Cerebellar cortex (tissue), 1 donor: ENCODE measurements at regions not wholly inside any gene's neighbourhood (a gene's known extent, or its start where the extent isn't known, plus 50 kb on each side); places are given as distances from the start of the nearest gene placed in this dataset.
A peak's percentile ranks its signal among the peaks of the same experiment; 100 is the strongest.

Experiments used
- DNase-seq: peaks from one replicate; pipeline ENCODE4 v3.0.0-alpha.2; 2015; ENCODE audit warnings: low spot score

DNA sequence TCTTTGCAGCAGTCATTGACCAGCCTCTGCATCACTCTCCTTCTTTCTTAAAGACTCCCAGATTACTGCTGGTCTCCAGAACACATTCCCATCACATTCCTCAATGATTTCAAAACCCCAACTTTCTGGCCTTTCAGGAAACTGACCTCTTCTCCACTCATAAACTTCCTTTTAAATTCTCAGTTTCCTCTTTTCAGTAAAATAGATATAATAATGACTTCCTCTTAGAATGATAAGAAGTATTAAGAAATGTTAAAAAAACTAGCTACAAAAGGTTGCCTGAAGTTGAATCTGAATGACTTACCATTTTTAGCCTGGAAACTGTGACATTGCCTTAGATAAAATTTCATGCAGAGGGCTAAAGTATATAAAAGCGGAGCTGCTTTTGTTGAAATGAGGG is 239.3 kb downstream of the OGFRL1 start:
- DNase-seq = no peak

- no peak for DNase-seq
Measured at GRCh38 chr6:71529026-71529425, 240.4 kb downstream of the OGFRL1 start.

DNA sequence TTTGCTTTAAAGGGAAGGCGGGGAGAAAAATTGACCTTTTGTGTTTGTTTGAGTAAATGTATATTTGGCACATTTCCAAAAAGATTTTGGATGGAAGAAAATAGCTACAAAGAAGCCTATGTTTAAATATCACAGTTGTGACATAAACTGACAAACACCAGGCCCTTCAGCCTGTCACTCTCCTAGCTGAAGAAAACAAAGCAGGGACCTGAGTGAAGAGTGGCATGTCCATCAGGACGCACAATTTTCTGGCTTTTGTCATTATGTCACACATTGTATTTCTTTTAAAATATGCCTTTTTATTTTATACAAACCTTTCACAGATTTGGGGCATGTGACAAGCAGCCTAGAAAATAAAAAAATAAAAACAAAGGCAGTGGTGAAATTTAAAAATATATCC is 241.2 kb downstream of the OGFRL1 start:
- DNase-seq = no peak

DNA sequence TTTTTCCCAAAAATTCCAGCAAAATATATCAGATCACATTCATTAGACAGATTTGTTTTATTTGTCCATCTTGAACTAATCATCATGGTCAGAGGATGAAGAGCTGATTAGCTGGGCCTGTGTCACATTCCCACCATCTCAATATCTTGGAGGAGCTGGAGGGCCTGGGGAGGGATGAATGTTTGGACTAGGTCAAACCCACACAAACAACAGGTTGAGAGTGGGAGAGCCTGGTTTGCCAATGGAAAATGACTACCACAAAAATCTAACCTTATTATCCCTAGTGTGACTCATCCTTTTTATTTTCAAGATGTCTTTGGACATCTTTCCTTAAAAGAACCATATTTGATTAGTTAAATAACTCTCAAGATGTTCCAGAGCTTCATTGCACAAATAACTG is 242.4 kb downstream of the OGFRL1 start:
- no peak for DNase-seq

GRCh38 chr6:71531841-71532240 is 243.2 kb downstream of the OGFRL1 start:
- DNase-seq = peak; percentile 73

DNA sequence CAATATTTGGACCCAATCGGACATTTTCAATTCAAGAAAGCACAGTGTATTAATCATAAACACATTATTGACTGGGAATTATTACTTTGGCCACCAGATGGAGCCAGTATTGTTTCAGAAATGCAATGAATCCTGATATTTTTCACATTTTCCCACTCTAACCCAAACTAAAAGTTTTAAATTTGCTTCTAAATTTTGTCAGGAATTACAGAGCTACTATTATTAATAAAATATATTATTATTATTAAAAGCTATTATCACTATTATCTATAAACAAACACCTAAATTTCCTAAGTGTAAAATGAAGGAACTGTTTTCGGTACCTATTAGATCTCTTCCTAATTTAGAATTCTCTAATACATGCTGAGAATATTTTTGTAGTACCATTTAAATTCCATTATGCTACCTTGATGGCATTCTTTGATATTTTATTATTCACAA is 245.3 kb downstream of the OGFRL1 start:
- peak; percentile 68 for DNase-seq

DNA sequence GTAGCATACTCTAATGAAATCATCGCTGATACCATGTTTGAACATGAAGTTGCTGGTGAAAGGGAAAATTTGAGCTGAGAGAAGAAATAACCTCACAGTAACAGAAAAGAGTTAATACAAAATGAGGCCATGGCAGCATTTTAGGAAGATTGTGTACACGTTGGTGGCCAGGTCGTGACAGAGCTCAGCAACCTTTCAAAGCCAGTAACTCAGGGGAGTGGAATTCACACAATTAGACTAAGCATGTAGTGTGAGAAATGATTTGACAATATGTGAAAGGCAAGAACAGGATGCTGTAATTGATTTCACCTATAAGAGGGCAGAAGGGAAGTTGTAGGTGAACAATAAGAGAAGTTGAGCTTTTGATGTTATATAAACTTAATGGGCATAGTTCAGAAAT is 246.3 kb downstream of the OGFRL1 start:
- peak; percentile 60 for DNase-seq

GRCh38 chr6:71537717-71538116 is 249.1 kb downstream of the OGFRL1 start:
- DNase-seq = no peak

DNA sequence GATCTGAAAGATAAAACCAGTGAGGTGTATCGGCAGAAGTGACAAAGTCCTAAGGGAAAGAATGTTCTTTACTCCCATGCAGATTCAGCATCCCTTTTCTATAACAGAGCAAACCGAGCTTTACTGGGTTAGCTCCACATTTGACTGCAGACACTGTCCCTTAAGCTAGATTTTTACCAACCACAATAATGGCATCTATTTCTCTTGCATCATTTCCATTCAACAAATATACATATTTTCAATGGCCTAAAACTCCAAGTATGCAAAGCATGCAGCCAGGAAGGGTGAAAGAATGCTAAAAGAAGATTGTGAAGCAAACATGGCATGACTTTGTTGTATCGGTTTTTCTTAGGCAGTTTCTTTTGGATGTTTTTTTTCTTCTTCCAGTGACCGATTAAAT is 255.4 kb downstream of the OGFRL1 start:
- DNase-seq = no peak

DNA sequence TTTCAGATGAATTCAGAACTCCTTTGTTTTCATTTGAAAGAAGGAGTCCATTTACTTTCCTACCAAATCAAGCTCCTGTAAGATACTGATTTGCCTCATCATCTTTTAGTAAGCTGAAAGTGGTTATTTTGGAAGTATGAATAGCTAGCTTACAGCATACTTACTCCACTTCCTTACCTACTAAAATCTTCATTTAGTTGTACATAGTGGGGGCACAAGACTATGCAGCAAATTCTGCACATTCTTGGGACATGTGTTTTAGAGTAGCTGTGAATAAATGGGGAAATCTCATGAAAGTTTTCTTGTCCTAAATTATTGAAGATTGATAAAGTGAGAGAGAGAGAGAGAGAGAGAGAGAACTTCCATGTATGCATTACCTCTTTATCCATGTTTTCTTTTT is 256.3 kb downstream of the OGFRL1 start:
- DNase-seq = no peak

- no peak for DNase-seq
Measured at GRCh38 chr6:71545905-71546304, 257.3 kb downstream of the OGFRL1 start.

DNA sequence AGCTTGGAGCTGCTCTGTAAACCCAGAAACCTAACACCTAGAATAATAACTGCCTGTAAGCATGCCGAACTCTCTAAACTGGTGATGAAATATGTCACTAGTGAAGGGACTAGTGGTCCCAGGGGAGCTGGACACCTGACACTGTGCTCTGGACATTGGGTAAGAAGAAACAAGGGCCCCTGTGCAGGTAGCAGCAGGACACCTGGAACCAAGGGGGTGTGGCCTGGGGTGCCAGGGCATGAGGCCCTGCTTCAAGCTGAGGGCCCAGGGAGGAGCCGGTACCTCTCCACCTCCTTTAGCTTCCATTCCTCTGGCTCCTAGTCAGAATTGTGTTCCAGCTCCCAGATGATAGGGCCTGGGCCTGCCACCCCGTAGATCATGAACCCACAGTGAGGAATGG is 263.2 kb downstream of the OGFRL1 start:
- no peak for DNase-seq

DNA sequence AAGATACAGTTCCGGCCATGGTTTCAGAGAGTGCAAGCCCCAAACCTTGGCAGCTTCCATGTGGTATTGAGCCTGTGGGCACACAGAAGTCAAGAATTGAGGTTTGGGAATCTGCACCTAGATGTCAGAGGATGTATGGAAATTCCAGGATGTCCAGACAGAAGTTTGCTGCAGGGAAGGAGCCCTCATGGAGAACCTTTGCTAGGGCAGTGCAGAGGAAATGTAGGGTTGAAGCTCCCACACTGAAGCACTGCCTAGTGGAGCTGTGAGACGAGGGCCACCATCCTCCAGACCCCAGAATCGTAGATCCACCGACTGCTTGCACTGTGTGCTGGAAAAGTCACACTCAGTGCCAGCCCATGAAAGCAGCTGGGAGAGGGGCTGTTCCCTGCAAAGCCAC is 267.5 kb downstream of the OGFRL1 start:
- DNase-seq = no peak

DNA sequence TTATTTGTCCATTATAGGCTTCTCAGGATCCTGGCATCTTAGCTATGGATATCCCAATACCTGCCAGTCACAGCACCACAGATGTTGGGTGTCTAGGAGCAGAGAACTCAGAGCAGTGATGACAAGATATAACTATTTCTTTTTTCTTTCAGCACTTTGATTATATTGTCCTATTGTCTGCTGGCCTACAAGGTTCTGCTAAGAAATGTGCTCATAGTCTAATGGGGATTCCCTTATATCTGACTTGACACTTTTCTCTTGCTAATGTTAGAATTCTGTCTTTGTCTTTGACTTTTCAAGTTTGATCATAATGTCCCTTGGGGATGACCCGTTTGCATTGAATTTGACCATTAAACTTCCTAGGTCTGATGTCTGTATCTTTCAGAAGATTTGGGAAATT is 270.4 kb downstream of the OGFRL1 start:
- no peak for DNase-seq

- DNase-seq = no peak
Measured at GRCh38 chr6:71567562-71567961, 279.0 kb downstream of the OGFRL1 start.

DNA sequence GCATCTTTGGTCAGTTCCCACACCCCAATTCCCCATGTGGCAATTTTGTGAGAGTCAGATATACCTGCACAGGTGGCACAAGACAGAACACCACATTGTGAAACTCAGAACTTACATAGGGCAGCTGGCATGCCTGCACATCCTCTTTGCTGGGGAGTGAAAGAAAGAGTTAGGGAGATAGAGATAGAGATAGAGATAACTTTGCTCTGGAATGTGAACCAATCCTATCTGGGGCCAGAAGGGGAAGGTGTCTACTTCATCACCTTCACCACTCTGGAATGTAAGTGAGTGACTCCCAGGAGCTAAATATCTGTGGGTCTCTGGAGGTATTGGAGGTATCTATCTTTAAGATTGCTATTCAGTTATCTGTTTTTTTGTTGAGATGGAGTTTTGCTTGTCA is 289.2 kb downstream of the OGFRL1 start:
- DNase-seq = no peak

- no peak for DNase-seq
Measured at GRCh38 chr6:71579902-71580301, 291.3 kb downstream of the OGFRL1 start.

DNA sequence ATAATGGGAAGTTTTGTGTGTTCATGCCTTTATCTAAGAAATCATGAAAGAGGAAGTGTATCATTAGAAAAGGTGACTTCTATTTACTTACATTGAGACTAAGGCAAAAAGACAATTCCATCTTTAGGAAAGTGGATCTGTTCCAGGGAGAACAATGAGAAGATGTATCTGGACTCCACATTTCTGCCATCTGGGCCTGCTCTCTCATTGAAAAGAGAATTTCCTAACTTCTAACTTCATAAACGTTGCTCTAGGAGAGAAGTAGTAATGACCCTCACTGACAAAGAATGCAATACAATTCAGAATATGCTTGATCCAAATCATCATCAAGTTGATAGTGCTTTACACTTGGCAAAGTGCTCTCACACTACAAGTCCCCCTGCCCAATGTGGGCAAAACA is 294.2 kb downstream of the OGFRL1 start:
- DNase-seq = no peak

- DNase-seq = no peak
Measured at GRCh38 chr6:71584712-71585436, 296.3 kb downstream of the OGFRL1 start.

- no peak for DNase-seq
Measured at GRCh38 chr6:71585472-71585871, 296.9 kb downstream of the OGFRL1 start.

DNA sequence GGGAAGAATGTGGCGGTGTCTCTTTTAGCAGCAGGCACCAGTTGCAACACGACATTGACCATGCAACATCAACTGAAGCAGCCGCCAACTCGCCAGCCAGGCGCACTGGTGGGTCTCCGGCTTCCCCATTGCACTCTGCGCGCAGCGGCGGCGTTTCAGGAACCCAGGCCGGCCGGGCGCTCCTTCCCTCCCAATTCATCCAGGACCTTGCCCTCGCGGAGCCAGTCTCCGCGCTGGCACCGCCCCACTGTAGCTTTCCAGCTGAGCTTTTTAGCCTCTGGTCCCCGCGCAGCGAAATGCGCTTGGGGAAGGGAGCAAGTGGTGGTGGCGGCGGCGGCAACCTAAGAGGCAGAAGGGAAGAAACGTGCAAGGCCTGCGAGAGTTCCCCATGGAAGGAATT is 297.9 kb upstream of the RIMS1 start:
- DNase-seq = no peak

GRCh38 chr6:71589254-71589653 is 297.1 kb upstream of the RIMS1 start:
- DNase-seq = no peak

DNA sequence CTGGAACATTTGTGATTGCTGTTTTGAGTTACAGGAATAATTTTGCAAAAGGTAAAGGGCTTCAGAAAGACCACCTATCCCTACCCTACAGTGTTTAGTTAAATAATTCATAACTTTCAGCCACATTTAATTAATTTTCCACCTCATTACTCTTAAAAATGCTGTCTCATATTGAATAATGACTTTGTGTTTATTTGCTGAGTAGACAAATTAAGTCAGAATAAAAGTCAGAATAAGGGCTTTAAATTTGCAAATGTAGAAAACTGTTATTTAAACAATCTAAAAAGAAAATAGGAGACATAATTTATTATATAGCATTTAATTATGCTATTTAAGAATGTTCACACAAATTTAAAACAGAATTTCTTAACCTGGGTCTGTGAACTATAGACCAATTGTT is 293.7 kb upstream of the RIMS1 start:
- no peak for DNase-seq

DNA sequence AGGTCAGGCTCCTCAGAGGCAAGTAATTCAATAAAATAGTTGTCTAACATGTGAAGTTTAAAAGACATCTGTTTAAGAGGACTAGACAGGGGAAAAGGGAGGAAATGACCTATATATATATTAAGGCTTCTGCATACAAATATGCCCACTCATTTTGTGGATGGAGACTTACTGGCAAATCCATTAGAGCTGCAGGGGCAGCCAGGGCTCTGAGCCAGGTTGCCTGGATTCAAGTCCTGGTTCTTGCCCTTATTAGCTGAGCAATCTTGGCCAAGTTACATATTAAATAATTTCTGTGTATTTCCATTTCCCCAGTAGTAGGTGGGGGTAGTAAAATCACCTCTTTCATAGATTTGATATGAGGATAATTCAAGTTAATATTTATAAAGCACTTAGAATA is 287.0 kb upstream of the RIMS1 start:
- peak; percentile 79 for DNase-seq
